WTC11 (cell line): ENCODE measurements at regions not wholly inside any gene's neighbourhood (a gene's known extent, or its start where the extent isn't known, plus 50 kb on each side); places are given as distances from the start of the nearest gene placed in this dataset.
A peak's percentile ranks its signal among the peaks of the same experiment; 100 is the strongest.

Experiments used
- ATAC-seq: fragments of 200-7000 bp; cut with Tn5 transposase; 2 replicates; pipeline ENCODE4 v1.10.0; 2021; ENCODE audit warnings: mild to moderate bottlenecking, moderate library complexity
- CTCF ChIA-PET: fragments of 300-600 bp; sonication (Branson Sonifier 250); formaldehyde crosslinking; loops from one replicate; lab custom pipeline; 2021; ENCODE audit warnings: antibody characterized with exemption; lab: Charles Lee
- POLR2A ChIA-PET: fragments of 350-600 bp; sonication (Branson Sonifier 250); formaldehyde crosslinking; loops from one replicate; lab custom pipeline; 2021; ENCODE audit warnings: antibody characterized with exemption; lab: Charles Lee
- DNase-seq: peaks from one replicate; pipeline ENCODE4 v3.0.0; 2021; ENCODE audit warnings: low spot score
- H3K27ac Mint-ChIP-seq: 2 replicates; pipeline ENCODE4 v1.8.0; 2021; ENCODE audit warnings: mixed read lengths
- H3K27me3 Mint-ChIP-seq: 2 replicates; pipeline ENCODE4 v1.8.0; 2021; ENCODE audit warnings: low read depth, mild to moderate bottlenecking, moderate library complexity, mixed read lengths
- H3K36me3 Mint-ChIP-seq: 2 replicates; pipeline ENCODE4 v1.8.0; 2021; ENCODE audit warnings: mixed read lengths
- H3K4me1 Mint-ChIP-seq: 2 replicates; pipeline ENCODE4 v1.8.0; 2022; ENCODE audit warnings: mixed read lengths
- H3K4me3 Mint-ChIP-seq: 2 replicates; pipeline ENCODE4 v1.8.0; 2021; ENCODE audit warnings: mild to moderate bottlenecking, moderate library complexity, mixed read lengths
- H3K9me3 Mint-ChIP-seq: 2 replicates; pipeline ENCODE4 v1.8.0; 2021; ENCODE audit warnings: mixed read lengths
- ATF1 ChIP-seq: sonication (generic); formaldehyde crosslinking; IDR thresholded peaks from 2 replicates; pipeline ENCODE4 v1.8.1; 2023; ENCODE audit warnings: mild to moderate bottlenecking, moderate library complexity, missing genetic modification reagents
- FOXJ3 ChIP-seq: sonication (generic); formaldehyde crosslinking; IDR thresholded peaks from 2 replicates; pipeline ENCODE4 v1.9.0; 2021; ENCODE audit warnings: missing genetic modification reagents, mild to moderate bottlenecking, borderline replicate concordance
- GRHL2 ChIP-seq: fragments of 250-450 bp; sonication (Bioruptor Pico); IDR thresholded peaks from 2 replicates; pipeline ENCODE4 v1.8.0; 2022; ENCODE audit warnings: mild to moderate bottlenecking, moderate library complexity; ENCODE audit not compliant: insufficient replicate concordance, severe bottlenecking
- GTF2I ChIP-seq: fragments of 250-450 bp; sonication (Bioruptor Pico); conservative IDR thresholded peaks from 2 replicates; pipeline ENCODE4 v1.4.0; 2021; ENCODE audit warnings: mild to moderate bottlenecking
- HMGA2 ChIP-seq: fragments of 250-450 bp; sonication (Bioruptor Pico); IDR thresholded peaks from 2 replicates; pipeline ENCODE4 v1.4.0; 2021; ENCODE audit warnings: mild to moderate bottlenecking, moderate library complexity
- KAT7 ChIP-seq: sonication (generic); formaldehyde crosslinking; IDR thresholded peaks from 2 replicates; pipeline ENCODE4 v1.8.1; 2023; ENCODE audit warnings: missing genetic modification reagents, mild to moderate bottlenecking, borderline replicate concordance
- NFYB ChIP-seq: sonication (generic); formaldehyde crosslinking; conservative IDR thresholded peaks from 2 replicates; pipeline ENCODE4 v1.8.0; 2022; ENCODE audit warnings: low read depth, missing genetic modification reagents
- NR2C2 ChIP-seq: sonication (generic); formaldehyde crosslinking; IDR thresholded peaks from 2 replicates; pipeline ENCODE4 v1.8.0; 2022; ENCODE audit warnings: mild to moderate bottlenecking, missing genetic modification reagents
- NR3C1 ChIP-seq: sonication (generic); formaldehyde crosslinking; conservative IDR thresholded peaks from 2 replicates; pipeline ENCODE4 v1.8.1; 2023; ENCODE audit warnings: low read depth, mild to moderate bottlenecking, missing genetic modification reagents
- PRRX2 ChIP-seq: fragments of 250-450 bp; sonication (Bioruptor Pico); IDR thresholded peaks from 2 replicates; pipeline ENCODE4 v1.8.0; 2021; ENCODE audit warnings: mild to moderate bottlenecking
- RORB ChIP-seq: fragments of 250-450 bp; sonication (Bioruptor Pico); IDR thresholded peaks from 2 replicates; pipeline ENCODE4 v1.9.0; 2021; ENCODE audit warnings: mild to moderate bottlenecking
- SP1 ChIP-seq: sonication (generic); formaldehyde crosslinking; conservative IDR thresholded peaks from 2 replicates; pipeline ENCODE4 v1.8.1; 2022; ENCODE audit warnings: missing genetic modification reagents
- TCF7 ChIP-seq: sonication (generic); formaldehyde crosslinking; IDR thresholded peaks from 2 replicates; pipeline ENCODE4 v1.8.0; 2022; ENCODE audit warnings: mild to moderate bottlenecking, low read depth, missing genetic modification reagents, moderate library complexity
- TEAD4 ChIP-seq: sonication (generic); formaldehyde crosslinking; IDR thresholded peaks from 2 replicates; pipeline ENCODE4 v1.8.0; 2022; ENCODE audit warnings: mild to moderate bottlenecking, missing genetic modification reagents
- ZNF416 ChIP-seq: fragments of 250-450 bp; sonication (Bioruptor Pico); IDR thresholded peaks from 2 replicates; pipeline ENCODE4 v1.9.0; 2021; ENCODE audit warnings: mild to moderate bottlenecking, inconsistent platforms
- TF ChIP-seq, protein P1 (sequence below): sonication (generic); formaldehyde crosslinking; IDR thresholded peaks from 2 replicates; pipeline ENCODE4 v1.8.1; 2022; ENCODE audit warnings: missing genetic modification reagents, borderline replicate concordance
- TF ChIP-seq, protein P2 (sequence below): fragments of 250-450 bp; sonication (Bioruptor Pico); conservative IDR thresholded peaks from 2 replicates; pipeline ENCODE4 v1.9.0; 2021; ENCODE audit warnings: mild to moderate bottlenecking
- TF ChIP-seq, protein P3 (sequence below): sonication (generic); formaldehyde crosslinking; conservative IDR thresholded peaks from 2 replicates; pipeline ENCODE4 v1.8.1; 2023; ENCODE audit warnings: mild to moderate bottlenecking, low read depth, missing genetic modification reagents, moderate library complexity
- TF ChIP-seq, protein P4 (sequence below): sonication (generic); formaldehyde crosslinking; IDR thresholded peaks from 2 replicates; pipeline ENCODE4 v1.8.0; 2022; ENCODE audit warnings: mild to moderate bottlenecking, missing genetic modification reagents
- TF ChIP-seq, protein P5 (sequence below): sonication (generic); formaldehyde crosslinking; IDR thresholded peaks from 2 replicates; pipeline ENCODE4 v1.8.1; 2022; ENCODE audit warnings: low read depth, mild to moderate bottlenecking, moderate library complexity, missing genetic modification reagents, borderline replicate concordance
- TF ChIP-seq, protein P6 (sequence below): sonication (generic); formaldehyde crosslinking; IDR thresholded peaks from 2 replicates; pipeline ENCODE4 v1.8.1; 2023; ENCODE audit warnings: mild to moderate bottlenecking, missing genetic modification reagents, moderate library complexity
- TF ChIP-seq, protein P7 (sequence below): sonication (generic); formaldehyde crosslinking; IDR thresholded peaks from 2 replicates; pipeline ENCODE4 v1.8.1; 2022; ENCODE audit warnings: mild to moderate bottlenecking, missing genetic modification reagents, moderate library complexity, borderline replicate concordance
- TF ChIP-seq, protein P8 (sequence below): fragments of 250-450 bp; sonication (Bioruptor Pico); IDR thresholded peaks from 2 replicates; pipeline ENCODE4 v1.9.0; 2021; ENCODE audit warnings: mild to moderate bottlenecking

DNA sequence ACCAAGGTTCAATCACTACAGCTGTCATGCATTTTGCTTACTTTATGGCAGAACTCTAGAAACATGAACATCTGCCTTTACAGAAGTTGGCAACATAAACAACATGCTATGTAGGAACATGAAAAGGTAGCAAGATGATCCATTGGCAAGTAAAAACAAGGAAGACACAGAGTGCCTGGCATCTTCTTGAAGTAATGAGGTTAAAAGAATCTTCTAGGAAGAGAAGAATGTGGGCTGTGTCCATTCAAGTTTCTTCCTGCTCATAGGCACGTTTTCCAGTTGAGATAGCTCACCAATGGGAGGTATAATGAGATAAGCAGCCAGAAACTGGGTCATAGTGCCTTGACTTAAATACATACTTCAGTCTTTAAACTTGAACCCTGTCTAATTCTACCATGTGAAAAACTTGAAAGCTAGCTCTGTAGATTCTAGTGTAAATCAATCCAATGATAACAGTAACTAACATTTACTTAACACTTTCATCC, 109.4 kb upstream of the PRLR start (continued):
- TF ChIP-seq TCF7 (CRISPR knock-in tag) (no peak), ATF1 (CRISPR knock-in tag) (no peak), TEAD4 (no peak)
- TF ChIP-seq, protein P1, sequence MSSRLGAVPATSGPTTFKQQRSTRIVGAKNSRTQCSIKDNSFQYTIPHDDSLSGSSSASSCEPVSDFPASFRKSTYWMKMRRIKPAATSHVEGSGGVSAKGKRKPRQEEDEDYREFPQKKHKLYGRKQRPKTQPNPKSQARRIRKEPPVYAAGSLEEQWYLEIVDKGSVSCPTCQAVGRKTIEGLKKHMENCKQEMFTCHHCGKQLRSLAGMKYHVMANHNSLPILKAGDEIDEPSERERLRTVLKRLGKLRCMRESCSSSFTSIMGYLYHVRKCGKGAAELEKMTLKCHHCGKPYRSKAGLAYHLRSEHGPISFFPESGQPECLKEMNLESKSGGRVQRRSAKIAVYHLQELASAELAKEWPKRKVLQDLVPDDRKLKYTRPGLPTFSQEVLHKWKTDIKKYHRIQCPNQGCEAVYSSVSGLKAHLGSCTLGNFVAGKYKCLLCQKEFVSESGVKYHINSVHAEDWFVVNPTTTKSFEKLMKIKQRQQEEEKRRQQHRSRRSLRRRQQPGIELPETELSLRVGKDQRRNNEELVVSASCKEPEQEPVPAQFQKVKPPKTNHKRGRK (CRISPR knock-in tag) = no peak
- TF ChIP-seq, protein P2, sequence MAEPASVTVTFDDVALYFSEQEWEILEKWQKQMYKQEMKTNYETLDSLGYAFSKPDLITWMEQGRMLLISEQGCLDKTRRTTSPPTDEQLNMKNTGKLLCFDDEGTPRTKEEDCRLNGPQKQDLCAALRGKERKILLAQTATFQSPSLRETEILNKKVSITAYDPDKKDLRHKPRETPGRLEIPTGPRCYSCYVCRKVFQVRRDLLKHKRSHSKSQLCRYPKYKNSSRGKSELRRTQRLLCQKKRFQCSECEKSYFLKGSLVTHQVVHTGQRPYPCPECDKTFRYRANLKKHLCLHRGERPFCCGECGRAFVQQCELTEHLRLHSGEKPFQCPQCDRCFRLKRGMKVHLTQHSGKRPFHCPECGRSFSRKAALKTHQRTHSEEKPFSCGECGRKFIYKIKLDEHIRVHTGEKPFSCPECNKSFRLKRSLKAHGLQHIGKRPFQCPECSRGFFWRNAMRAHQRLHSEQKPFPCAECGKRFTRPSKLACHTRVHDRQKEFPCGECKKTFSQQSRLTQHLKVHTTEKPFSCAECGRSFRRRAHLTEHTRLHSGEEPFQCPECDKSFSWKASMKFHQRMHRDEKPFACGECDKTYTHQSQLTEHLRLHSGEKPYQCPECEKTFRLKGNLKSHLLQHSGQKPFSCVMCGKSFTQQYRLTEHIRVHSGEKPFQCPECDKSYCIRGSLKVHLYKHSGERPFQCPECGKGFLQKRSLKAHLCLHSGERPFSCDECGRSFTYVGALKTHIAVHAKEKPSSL (CRISPR knock-in tag) = no peak
- TF ChIP-seq, protein P3, sequence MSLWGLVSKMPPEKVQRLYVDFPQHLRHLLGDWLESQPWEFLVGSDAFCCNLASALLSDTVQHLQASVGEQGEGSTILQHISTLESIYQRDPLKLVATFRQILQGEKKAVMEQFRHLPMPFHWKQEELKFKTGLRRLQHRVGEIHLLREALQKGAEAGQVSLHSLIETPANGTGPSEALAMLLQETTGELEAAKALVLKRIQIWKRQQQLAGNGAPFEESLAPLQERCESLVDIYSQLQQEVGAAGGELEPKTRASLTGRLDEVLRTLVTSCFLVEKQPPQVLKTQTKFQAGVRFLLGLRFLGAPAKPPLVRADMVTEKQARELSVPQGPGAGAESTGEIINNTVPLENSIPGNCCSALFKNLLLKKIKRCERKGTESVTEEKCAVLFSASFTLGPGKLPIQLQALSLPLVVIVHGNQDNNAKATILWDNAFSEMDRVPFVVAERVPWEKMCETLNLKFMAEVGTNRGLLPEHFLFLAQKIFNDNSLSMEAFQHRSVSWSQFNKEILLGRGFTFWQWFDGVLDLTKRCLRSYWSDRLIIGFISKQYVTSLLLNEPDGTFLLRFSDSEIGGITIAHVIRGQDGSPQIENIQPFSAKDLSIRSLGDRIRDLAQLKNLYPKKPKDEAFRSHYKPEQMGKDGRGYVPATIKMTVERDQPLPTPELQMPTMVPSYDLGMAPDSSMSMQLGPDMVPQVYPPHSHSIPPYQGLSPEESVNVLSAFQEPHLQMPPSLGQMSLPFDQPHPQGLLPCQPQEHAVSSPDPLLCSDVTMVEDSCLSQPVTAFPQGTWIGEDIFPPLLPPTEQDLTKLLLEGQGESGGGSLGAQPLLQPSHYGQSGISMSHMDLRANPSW (CRISPR knock-in tag) = no peak

DNA sequence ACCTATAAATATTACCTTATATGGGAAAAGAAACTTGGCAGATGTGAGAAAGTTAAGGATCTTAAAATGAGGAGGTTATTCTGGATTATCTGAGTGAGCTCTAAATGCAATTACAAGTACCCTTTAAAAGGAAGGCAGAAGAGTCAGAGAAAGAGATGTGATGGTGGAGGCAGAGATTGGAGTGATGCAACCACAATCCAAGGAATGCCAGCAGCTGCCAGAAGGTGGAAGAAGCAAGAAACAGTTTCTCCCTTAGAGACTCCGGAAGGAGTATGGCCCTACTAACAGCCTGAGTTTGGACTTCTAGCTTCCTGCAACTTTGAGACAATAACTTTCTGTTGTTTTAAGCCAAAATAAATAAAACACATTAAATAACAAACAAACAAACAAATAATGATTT, 108.7 kb upstream of the PRLR start:
- ChIA-PET CTCF (no interaction called here), POLR2A (no interaction called here)
- peaks cover 21% of the 10 kb centered on the region for H3K9me3 Mint-ChIP-seq
- H3K36me3 Mint-ChIP-seq = peaks cover 23% of the 10 kb centered on the region
- ATAC-seq (no peak), DNase-seq (no peak)
- no peak overlapping the region for H3K4me3 Mint-ChIP-seq
- peak overlapping the region; percentile 99 for H3K27ac Mint-ChIP-seq
- no peaks in the 10 kb centered on the region for H3K27me3 Mint-ChIP-seq
- H3K4me1 Mint-ChIP-seq = peaks cover 44% of the 10 kb centered on the region
- TF ChIP-seq, protein P4, sequence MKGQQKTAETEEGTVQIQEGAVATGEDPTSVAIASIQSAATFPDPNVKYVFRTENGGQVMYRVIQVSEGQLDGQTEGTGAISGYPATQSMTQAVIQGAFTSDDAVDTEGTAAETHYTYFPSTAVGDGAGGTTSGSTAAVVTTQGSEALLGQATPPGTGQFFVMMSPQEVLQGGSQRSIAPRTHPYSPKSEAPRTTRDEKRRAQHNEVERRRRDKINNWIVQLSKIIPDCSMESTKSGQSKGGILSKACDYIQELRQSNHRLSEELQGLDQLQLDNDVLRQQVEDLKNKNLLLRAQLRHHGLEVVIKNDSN (CRISPR knock-in tag) = no peak
- TF ChIP-seq, protein P5, sequence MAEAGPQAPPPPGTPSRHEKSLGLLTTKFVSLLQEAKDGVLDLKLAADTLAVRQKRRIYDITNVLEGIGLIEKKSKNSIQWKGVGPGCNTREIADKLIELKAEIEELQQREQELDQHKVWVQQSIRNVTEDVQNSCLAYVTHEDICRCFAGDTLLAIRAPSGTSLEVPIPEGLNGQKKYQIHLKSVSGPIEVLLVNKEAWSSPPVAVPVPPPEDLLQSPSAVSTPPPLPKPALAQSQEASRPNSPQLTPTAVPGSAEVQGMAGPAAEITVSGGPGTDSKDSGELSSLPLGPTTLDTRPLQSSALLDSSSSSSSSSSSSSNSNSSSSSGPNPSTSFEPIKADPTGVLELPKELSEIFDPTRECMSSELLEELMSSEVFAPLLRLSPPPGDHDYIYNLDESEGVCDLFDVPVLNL (CRISPR knock-in tag) = no peak
- TF ChIP-seq NR3C1 (CRISPR knock-in tag) = no peak
- TF ChIP-seq HMGA2 (CRISPR knock-in tag) = no peak
- no peak for TF ChIP-seq FOXJ3 (CRISPR knock-in tag)
- TF ChIP-seq GTF2I = no peak
- no peak for TF ChIP-seq ZNF416 (CRISPR knock-in tag)
- no peak for TF ChIP-seq TCF7 (CRISPR knock-in tag)
- no peak for TF ChIP-seq GRHL2
- TF ChIP-seq SP1 (CRISPR knock-in tag) = no peak

DNA sequence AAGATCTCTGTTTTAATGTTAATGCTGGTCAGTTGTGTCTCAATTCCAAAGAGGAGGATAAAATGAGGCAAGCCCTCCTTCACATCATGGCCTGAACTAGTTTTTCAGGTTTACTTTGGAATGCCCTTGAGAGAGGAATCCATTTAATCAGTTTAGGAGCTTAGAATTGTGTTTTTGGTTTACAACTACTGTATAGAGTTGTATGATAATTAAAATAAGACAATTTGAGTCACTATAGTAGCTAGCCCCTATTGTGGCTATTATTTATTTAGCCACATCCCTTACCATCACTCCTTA, 107.8 kb upstream of the PRLR start:
- H3K27ac Mint-ChIP-seq = peak overlapping the region; percentile 99
- POLR2A ChIA-PET = interaction anchor here (0.9 to 2.0 kb wide), 2 partner anchors 109 to 409 kb away, joined by 3 to 7 read pairs; partner anchors contain the start of gene PRLR
- DNase-seq (no peak), ATAC-seq (peak; percentile 61)
- H3K4me3 Mint-ChIP-seq = peak overlapping the region; percentile 26
- H3K36me3 Mint-ChIP-seq = peaks cover 21% of the 10 kb centered on the region
- H3K9me3 Mint-ChIP-seq = peaks cover 18% of the 10 kb centered on the region
- no peaks in the 10 kb centered on the region for H3K27me3 Mint-ChIP-seq
- TF ChIP-seq GTF2I (no peak), RORB (CRISPR knock-in tag) (no peak), KAT7 (CRISPR knock-in tag) (no peak), TCF7 (CRISPR knock-in tag) (no peak), SP1 (CRISPR knock-in tag) (no peak), NFYB (no peak), PRRX2 (no peak), NR2C2 (CRISPR knock-in tag) (no peak)
- TF ChIP-seq, protein P6, sequence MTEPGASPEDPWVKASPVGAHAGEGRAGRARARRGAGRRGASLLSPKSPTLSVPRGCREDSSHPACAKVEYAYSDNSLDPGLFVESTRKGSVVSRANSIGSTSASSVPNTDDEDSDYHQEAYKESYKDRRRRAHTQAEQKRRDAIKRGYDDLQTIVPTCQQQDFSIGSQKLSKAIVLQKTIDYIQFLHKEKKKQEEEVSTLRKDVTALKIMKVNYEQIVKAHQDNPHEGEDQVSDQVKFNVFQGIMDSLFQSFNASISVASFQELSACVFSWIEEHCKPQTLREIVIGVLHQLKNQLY (CRISPR knock-in tag) = no peak
- TF ChIP-seq, protein P7, sequence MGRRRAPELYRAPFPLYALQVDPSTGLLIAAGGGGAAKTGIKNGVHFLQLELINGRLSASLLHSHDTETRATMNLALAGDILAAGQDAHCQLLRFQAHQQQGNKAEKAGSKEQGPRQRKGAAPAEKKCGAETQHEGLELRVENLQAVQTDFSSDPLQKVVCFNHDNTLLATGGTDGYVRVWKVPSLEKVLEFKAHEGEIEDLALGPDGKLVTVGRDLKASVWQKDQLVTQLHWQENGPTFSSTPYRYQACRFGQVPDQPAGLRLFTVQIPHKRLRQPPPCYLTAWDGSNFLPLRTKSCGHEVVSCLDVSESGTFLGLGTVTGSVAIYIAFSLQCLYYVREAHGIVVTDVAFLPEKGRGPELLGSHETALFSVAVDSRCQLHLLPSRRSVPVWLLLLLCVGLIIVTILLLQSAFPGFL (CRISPR knock-in tag) = no peak
- TF ChIP-seq, protein P8, sequence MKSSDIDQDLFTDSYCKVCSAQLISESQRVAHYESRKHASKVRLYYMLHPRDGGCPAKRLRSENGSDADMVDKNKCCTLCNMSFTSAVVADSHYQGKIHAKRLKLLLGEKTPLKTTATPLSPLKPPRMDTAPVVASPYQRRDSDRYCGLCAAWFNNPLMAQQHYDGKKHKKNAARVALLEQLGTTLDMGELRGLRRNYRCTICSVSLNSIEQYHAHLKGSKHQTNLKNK = no peak
- CTCF ChIA-PET = interaction anchor here (0.6 to 1.2 kb wide), 3 partner anchors 98 to 336 kb away, joined by 3 to 6 read pairs (median 4); no protein-coding TSS in a partner anchor
- peaks cover 44% of the 10 kb centered on the region for H3K4me1 Mint-ChIP-seq
